HG02623 (cell line): ENCODE measurements at regions not wholly inside any gene's neighbourhood (a gene's known extent, or its start where the extent isn't known, plus 50 kb on each side); places are given as distances from the start of the nearest gene placed in this dataset.

Source experiments
- ATAC-seq: cut with Tn5 transposase; IDR thresholded peaks from one replicate; pipeline ENCODE4 v1.9.1; 2021; ENCODE audit warnings: moderate library complexity; ENCODE audit not compliant: unreplicated experiment

DNA sequence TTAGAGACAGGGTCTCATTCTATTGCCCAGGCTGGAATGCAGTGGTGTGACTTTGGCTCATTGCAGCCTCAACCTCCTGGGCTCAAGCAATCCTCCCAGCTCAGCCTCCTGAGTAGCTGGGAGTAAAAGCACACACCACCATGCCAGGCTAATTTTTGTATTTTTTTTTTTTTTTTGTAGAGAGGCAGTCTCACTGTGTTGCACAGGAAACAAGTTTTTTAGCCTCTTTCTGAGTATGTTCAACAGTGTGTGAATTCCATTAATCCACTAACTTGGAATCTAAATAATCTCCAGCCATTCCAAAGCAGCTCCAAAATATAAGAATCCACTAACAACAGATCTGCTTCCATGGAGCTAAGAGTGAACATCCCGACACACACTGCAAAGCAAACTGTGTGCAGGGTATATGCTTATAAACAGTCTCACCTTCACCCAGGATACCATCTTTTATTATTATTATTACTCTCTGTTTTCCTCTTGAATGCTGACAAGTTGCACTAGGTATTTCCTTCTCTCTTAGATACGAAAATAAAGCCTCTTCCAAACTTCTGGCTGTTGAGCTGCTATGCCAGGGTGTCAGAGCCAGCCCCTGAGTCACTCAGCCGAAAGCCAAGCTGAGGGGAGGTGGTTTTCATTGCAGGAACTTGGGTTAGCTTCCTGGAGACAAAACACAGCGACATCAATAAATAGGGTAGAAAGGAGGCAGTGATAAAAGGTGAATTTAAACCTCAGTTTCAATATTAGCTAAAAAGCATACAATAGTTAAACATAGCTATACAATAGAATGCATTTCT is 264.9 kb downstream of the HIVEP2 start:
- no peak for ATAC-seq

DNA sequence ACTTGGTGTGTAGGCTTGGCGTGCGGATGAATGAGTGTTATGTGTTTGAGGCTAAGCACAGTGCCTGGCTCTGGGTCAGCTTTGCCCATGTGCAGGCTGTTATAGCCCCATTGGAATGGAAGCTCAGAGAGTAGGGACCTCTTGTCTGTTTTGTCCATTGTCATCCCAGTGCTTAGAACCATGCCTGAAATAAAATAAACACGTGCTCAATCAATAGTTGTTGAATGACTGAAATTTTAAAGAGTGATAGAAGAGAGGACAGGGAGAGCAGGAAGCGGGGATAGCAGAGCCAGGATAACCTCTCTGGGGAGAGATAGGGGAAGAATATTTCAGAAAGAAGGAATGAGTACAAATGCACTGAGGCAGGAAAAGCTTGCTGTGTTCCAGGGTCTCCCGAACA is 263.9 kb downstream of the HIVEP2 start:
- no peak for ATAC-seq

GRCh38 chr6:142682985-142683384 is 262.0 kb downstream of the HIVEP2 start:
- no peak for ATAC-seq

GRCh38 chr6:142683714-142684141 is 261.2 kb downstream of the HIVEP2 start:
- ATAC-seq, result no peak

DNA sequence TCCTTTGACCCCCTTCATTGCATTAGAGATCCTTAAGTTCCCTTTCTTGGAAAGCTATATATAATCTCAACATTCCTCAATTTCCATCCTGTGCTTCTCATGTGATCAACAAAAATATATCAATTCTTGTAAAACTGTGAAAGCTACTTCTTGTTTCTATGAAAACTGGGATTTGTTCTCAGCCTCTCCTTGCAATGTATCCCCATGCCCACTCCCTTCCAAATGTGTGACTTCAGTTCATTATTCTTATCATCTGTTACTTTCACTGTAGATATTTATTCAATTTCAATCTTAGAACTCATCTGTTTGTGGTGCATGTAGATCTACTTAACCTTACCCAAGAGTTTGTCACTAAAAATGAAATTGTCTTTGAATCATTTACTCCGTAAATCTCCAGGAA is 260.6 kb downstream of the HIVEP2 start:
- no peak for ATAC-seq

- no peak for ATAC-seq
These were observed 259.0 kb downstream of the HIVEP2 start for GRCh38 chr6:142685852-142686506.

DNA sequence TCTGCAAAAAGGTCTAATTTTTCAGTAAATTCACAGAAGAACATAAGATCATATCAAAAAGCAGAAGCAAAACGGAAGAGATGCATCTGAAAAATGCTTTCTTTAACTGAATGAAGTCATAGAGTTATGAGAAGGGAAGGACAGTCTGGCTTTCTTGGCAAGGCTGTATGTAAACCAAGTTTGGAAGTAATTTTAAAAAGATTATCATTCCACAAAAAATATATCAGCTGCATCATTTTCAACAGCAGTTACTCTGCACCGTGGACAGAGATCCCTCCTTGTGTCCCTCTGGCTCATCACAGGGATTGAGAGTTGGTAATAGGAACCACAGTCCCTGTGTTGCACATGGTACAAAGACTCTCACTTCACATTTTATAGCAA is 258.5 kb downstream of the HIVEP2 start:
- ATAC-seq, result no peak

DNA sequence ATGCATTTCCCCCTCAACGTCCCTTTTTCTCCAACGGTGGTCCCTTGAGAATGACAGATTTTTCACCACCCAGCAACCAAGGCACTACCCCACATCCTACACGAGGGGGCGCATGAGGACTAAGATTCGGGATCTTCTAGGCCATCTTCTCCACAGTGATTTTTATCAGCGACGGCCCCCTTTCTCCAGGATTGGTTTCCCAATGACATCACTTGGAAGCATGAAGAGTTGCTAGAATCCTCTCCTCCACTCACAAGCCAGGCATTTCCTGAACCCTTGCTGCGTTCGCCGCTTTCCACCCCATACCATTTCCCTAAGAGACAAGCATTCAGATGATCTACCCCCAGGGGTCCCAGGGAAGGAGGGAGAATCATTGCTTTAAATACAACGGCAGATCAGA is 252.0 kb downstream of the HIVEP2 start:
- no peak for ATAC-seq

- no peak for ATAC-seq
These were observed 251.5 kb downstream of the HIVEP2 start for GRCh38 chr6:142693441-142693840.

- ATAC-seq, result no peak
These were observed 250.9 kb downstream of the HIVEP2 start for GRCh38 chr6:142694054-142694453.

DNA sequence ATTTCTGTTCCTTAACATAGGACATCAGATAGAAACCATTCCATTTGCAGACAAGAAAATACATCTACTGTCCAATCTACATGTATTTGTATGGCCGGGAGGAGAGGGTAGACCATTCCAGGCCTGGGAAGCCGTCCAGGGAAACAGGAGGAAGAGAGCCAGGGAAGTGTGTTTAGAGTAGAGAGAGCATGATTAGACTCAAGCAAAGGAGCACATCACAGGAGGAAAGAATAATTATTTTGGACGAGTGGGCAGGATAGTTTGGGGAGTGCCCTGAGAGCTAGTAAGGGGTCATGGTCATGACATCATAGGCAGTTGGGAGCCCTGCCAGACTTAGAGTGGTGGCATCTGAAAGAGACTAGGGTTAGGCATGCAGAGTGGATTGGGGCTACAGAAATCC is 250.0 kb downstream of the HIVEP2 start:
- ATAC-seq, result no peak

GRCh38 chr6:142696123-142697000 is 248.6 kb downstream of the HIVEP2 start:
- ATAC-seq, result no peak

- ATAC-seq, result no peak
These were observed 248.0 kb downstream of the HIVEP2 start for GRCh38 chr6:142697001-142697335.

GRCh38 chr6:142697922-142698321 is 247.1 kb downstream of the HIVEP2 start:
- no peak for ATAC-seq

- no peak for ATAC-seq
These were observed 246.2 kb downstream of the HIVEP2 start for GRCh38 chr6:142698751-142699150.

- ATAC-seq, result no peak
These were observed 245.6 kb downstream of the HIVEP2 start for GRCh38 chr6:142699391-142699790.

- ATAC-seq, result peak; percentile 40
These were observed 244.9 kb downstream of the HIVEP2 start for GRCh38 chr6:142700032-142700431.

DNA sequence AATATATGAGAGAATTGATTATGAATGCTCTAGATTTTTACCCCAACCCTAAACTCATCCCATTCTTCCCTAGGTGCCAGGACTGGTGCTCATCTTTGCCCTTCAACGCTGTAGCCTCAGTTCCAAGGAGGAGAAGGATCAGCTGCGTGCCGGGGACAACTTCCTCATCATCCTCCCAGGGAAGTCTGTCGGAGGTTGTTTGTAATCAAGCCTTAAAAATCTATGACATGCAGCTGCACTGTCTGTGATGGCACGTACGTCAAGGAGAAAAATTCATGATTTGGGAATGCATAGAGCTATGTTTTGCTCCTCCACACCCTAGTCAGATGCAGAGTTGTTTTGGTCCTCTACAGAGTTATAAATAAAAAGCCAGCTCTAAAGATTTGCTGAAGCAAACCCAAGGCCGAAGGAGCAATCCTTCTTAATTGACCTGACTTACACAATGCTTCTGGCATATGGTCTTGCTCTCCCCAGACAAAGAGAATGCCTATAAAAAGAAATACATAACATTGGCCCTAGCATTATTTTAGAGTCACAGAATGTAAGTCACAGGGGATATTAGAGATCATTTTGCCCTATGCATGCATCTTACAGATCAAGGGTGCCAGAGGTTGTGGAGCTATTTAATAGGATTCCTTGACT is 244.2 kb downstream of the HIVEP2 start:
- no peak for ATAC-seq
